Suppressor macrophage treated with lipopolysaccharide for 4 hours (primary cell): ENCODE measurements at regions not wholly inside any gene's neighbourhood (a gene's known extent, or its start where the extent isn't known, plus 50 kb on each side); places are given as distances from the start of the nearest gene placed in this dataset.
"Not testable (repeated sequence)": the region's sequence is repeated elsewhere in the genome, so short reads cannot be mapped to it uniquely, and the experiment has no call there.

Experiments
- DNase-seq: peaks from one replicate; pipeline ENCODE4 v3.0.0-alpha.2; 2020

GRCh38 chr10:81288544-81288943, 586.5 kb upstream of the NRG3 start:
- no peak for DNase-seq

GRCh38 chr10:81297292-81297691, 577.7 kb upstream of the NRG3 start:
- no peak for DNase-seq

GRCh38 chr10:81303656-81304055, 571.3 kb upstream of the NRG3 start:
- DNase-seq, result no peak

GRCh38 chr10:81306971-81307782, 567.8 kb upstream of the NRG3 start:
- no peak for DNase-seq

- no peak for DNase-seq
These were observed 565.9 kb upstream of the NRG3 start for GRCh38 chr10:81309041-81309552.

GRCh38 chr10:81314471-81314870, 560.5 kb upstream of the NRG3 start:
- DNase-seq, result no peak

- no peak for DNase-seq
These were observed 560.0 kb upstream of the NRG3 start for GRCh38 chr10:81315026-81315425.

- no peak for DNase-seq
These were observed 527.0 kb upstream of the NRG3 start for GRCh38 chr10:81348003-81348402.

- DNase-seq, result no peak
These were observed 507.9 kb upstream of the NRG3 start for GRCh38 chr10:81367132-81367531.

GRCh38 chr10:81386817-81387216, 488.2 kb upstream of the NRG3 start:
- DNase-seq, result no peak

GRCh38 chr10:81403451-81403850, 471.5 kb upstream of the NRG3 start:
- no peak for DNase-seq

- no peak for DNase-seq
These were observed 469.6 kb upstream of the NRG3 start for GRCh38 chr10:81405399-81405798.

GRCh38 chr10:81414038-81414437, 461.0 kb upstream of the NRG3 start:
- DNase-seq, result no peak

- DNase-seq, result no peak
These were observed 448.3 kb upstream of the NRG3 start for GRCh38 chr10:81426722-81427121.

GRCh38 chr10:81428456-81429134, 446.4 kb upstream of the NRG3 start:
- DNase-seq, result no peak

- DNase-seq, result no peak
These were observed 435.5 kb upstream of the NRG3 start for GRCh38 chr10:81439445-81439844.

GRCh38 chr10:81441624-81442023, 433.4 kb upstream of the NRG3 start:
- DNase-seq, result not testable (repeated sequence)

- no peak for DNase-seq
These were observed 430.6 kb upstream of the NRG3 start for GRCh38 chr10:81444242-81444929.

GRCh38 chr10:81450651-81451050, 424.3 kb upstream of the NRG3 start:
- DNase-seq, result no peak

- DNase-seq, result no peak
These were observed 402.0 kb upstream of the NRG3 start for GRCh38 chr10:81472927-81473470.

GRCh38 chr10:81473755-81474154, 401.2 kb upstream of the NRG3 start:
- no peak for DNase-seq

- no peak for DNase-seq
These were observed 395.7 kb upstream of the NRG3 start for GRCh38 chr10:81479316-81479715.

- DNase-seq, result no peak
These were observed 378.4 kb upstream of the NRG3 start for GRCh38 chr10:81496626-81497025.
